ENCODE measurements at regions not wholly inside any gene's neighbourhood (a gene's known extent, or its start where the extent isn't known, plus 50 kb on each side); places are given as distances from the start of the nearest gene placed in this dataset.

GRCh38 chr6:67666177-67666964 is 968.7 kb upstream of the ADGRB3 start:
- H3K4me1 ChIP-seq: no peaks in the 10 kb centered on the region
- no peak for DNase-seq (ENCODE audit: low read depth in 1 of 2, low spot score in 1 of 2)
- H3K4me2 ChIP-seq: no peak overlapping the region
- no peaks in the 10 kb centered on the region for H3K9me3 ChIP-seq
- no peak overlapping the region for H3K27ac ChIP-seq
- 18% methylated on average over 4 of the region's 4 CpGs for WGBS (ENCODE audit: missing lambda C conversion rate)
- TF ChIP-seq CHD2 (IDR thresholded peaks at IDR 0.05; ENCODE audit: low read length, partially characterized antibody): no peak
- no peak for TF ChIP-seq KDM1A (IDR thresholded peaks at IDR 0.05; ENCODE audit: low read depth)
- no peak for TF ChIP-seq PBX3 (IDR thresholded peaks at IDR 0.05)
- TF ChIP-seq RCOR1 (IDR thresholded peaks at IDR 0.05; ENCODE audit: low read depth, low read length): no peak
- TF ChIP-seq MYC (IDR thresholded peaks at IDR 0.05; ENCODE audit: borderline replicate concordance, low read length): no peak
- no peak overlapping the region for H3K4me3 ChIP-seq
- ChIA-PET CTCF (no interaction called here), POLR2A (no interaction called here)
- FAIRE-seq: no peak
- ATAC-seq: no peak

GRCh38 chr6:67664942-67665341 is 970.1 kb upstream of the ADGRB3 start:
- ChIA-PET POLR2A (no interaction called here), CTCF (no interaction called here)
- DNase-seq (ENCODE audit: low read depth in 1 of 2, low spot score in 1 of 2) (no peak), ATAC-seq (no peak), FAIRE-seq (no peak)
- no peak for TF ChIP-seq EP300 (IDR thresholded peaks at IDR 0.05)
- TF ChIP-seq RCOR1 (IDR thresholded peaks at IDR 0.05; ENCODE audit: low read depth, low read length): no peak
- TF ChIP-seq CBX2 (IDR thresholded peaks at IDR 0.05; ENCODE audit: borderline replicate concordance, low read depth): no peak
- TF ChIP-seq HES2 (IDR thresholded peaks at IDR 0.05): no peak
- no peak for TF ChIP-seq NR3C1 (IDR thresholded peaks at IDR 0.05)
- TF ChIP-seq MYC (IDR thresholded peaks at IDR 0.05; ENCODE audit: borderline replicate concordance, low read length): no peak
- TF ChIP-seq HOXB13 (CRISPR knock-in tag; IDR thresholded peaks at IDR 0.05; ENCODE audit: low read depth): no peak
- no peak for TF ChIP-seq BCL3 (IDR thresholded peaks at IDR 0.05)
- TF ChIP-seq NPAS2 (CRISPR knock-in tag; IDR thresholded peaks at IDR 0.05; ENCODE audit: borderline replicate concordance): no peak
- no peak for TF ChIP-seq RAD21 (conservative IDR thresholded peaks at IDR 0.05 in 1 of 2, IDR thresholded peaks at IDR 0.05 in 1 of 2)
- no peak for TF ChIP-seq E2F6 (IDR thresholded peaks at IDR 0.05; ENCODE audit: borderline replicate concordance, low read depth)
- TF ChIP-seq ELK1 (IDR thresholded peaks at IDR 0.05; ENCODE audit: low read depth, low read length): no peak
- Histone ChIP-seq H3K4me2 (no peak overlapping the region), H3K4me3 (no peak overlapping the region), H3K27ac (no peak overlapping the region), H3K4me1 (no peaks in the 10 kb centered on the region), H3K9me3 (no peaks in the 10 kb centered on the region)
- WGBS (ENCODE audit: missing lambda C conversion rate): 45% methylated on average over 5 of the region's 5 CpGs

GRCh38 chr6:67663105-67663895 is 971.8 kb upstream of the ADGRB3 start:
- H3K9me3 ChIP-seq: no peaks in the 10 kb centered on the region
- CTCF ChIA-PET: no interaction called here
- DNase-seq (ENCODE audit: low read depth in 1 of 2, low spot score in 1 of 2) (no peak), FAIRE-seq (no peak), ATAC-seq (no peak)
- no peak overlapping the region for H3K4me3 ChIP-seq
- WGBS (ENCODE audit: missing lambda C conversion rate): 53% methylated on average over 9 of the region's 11 CpGs
- H3K4me1 ChIP-seq: no peaks in the 10 kb centered on the region
- no peak overlapping the region for H3K4me2 ChIP-seq
- POLR2A ChIA-PET: no interaction called here
- H3K27ac ChIP-seq: no peak overlapping the region
- no peak for TF ChIP-seq NR3C1 (IDR thresholded peaks at IDR 0.05)
- TF ChIP-seq ELK1 (IDR thresholded peaks at IDR 0.05; ENCODE audit: low read depth, low read length): no peak
- no peak for TF ChIP-seq TP53 (CRISPR knock-in tag; IDR thresholded peaks at IDR 0.05)
- no peak for TF ChIP-seq CBX8 (IDR thresholded peaks at IDR 0.05)
- no peak for TF ChIP-seq GATA3 (IDR thresholded peaks at IDR 0.05; ENCODE audit: borderline replicate concordance)
- TF ChIP-seq RARB (CRISPR knock-in tag; IDR thresholded peaks at IDR 0.05): no peak
- TF ChIP-seq HDAC2 (IDR thresholded peaks at IDR 0.05): no peak
- no peak for TF ChIP-seq SMC3 (IDR thresholded peaks at IDR 0.05)
- no peak for TF ChIP-seq CHD2 (IDR thresholded peaks at IDR 0.05; ENCODE audit: low read length, partially characterized antibody)
- TF ChIP-seq PHF8 (IDR thresholded peaks at IDR 0.05; ENCODE audit: borderline replicate concordance, low read depth): no peak
- no peak for TF ChIP-seq HES2 (IDR thresholded peaks at IDR 0.05)
- no peak for TF ChIP-seq EHMT2 (IDR thresholded peaks at IDR 0.05; ENCODE audit: low read depth)

Measured in A549 (cell line).